Kidney (tissue), 13 donors: ENCODE measurements at regions not wholly inside any gene's neighbourhood (a gene's known extent, or its start where the extent isn't known, plus 50 kb on each side); places are given as distances from the start of the nearest gene placed in this dataset.

ENCODE experiments used
- DNase-seq, 5 donors: peaks; one replicate each; pipeline ENCODE4 v3.0.0-alpha.2; 2013 to 2020
- FAIRE-seq: peaks from 2 replicates; lab custom pipeline; 2012; peaks lifted over from hg19 to GRCh38; lab: Jason Lieb, UNC
- H3K27ac ChIP-seq, 2 donors: one replicate each; pipeline ENCODE4 v1.7.0; 2013; ENCODE audit warnings: low read depth in 2 of 2, low read length in 2 of 2, inconsistent platforms in 1 of 2
- H3K27me3 ChIP-seq: one replicate; pipeline ENCODE4 v1.7.1; 2013; ENCODE audit warnings: low read length, inconsistent platforms; ENCODE audit not compliant: control insufficient read depth, insufficient read depth
- H3K36me3 ChIP-seq, 3 donors: one replicate each; pipeline versions ENCODE4 v1.7.0 to v1.7.1; 2013; ENCODE audit warnings: low read length in 3 of 3, control low read depth in 1 of 3, inconsistent platforms in 1 of 3; ENCODE audit not compliant: insufficient read depth in 3 of 3, control insufficient read depth in 2 of 3
- H3K4me1 ChIP-seq, 3 donors: one replicate each; pipeline versions ENCODE4 v1.7.0 to v1.7.1; 2013; ENCODE audit warnings: low read length in 3 of 3, inconsistent platforms in 1 of 3, low read depth in 1 of 3; ENCODE audit not compliant: control insufficient read depth in 2 of 3, insufficient read depth in 2 of 3
- H3K4me3 ChIP-seq, 3 donors: one replicate each; pipeline versions ENCODE4 v1.7.0 to v1.8.1; 2013; ENCODE audit warnings: low read length in 3 of 3, control low read depth in 1 of 3, inconsistent platforms in 1 of 3
- H3K9ac ChIP-seq, 3 donors: one replicate each; pipeline versions ENCODE4 v1.7.0 to v1.7.1; 2013; ENCODE audit warnings: low read length in 3 of 3, control low read depth in 1 of 3, inconsistent platforms in 1 of 3
- H3K9me3 ChIP-seq, 3 donors: one replicate each; pipeline versions ENCODE4 v1.7.0 to v1.7.1; 2013; ENCODE audit warnings: low read length in 3 of 3, control low read depth in 1 of 3, inconsistent platforms in 1 of 3; ENCODE audit not compliant: control insufficient read depth in 2 of 3, insufficient read depth in 1 of 3
- intact Hi-C: fragments of 100-400 bp; cut with DNase I; formaldehyde crosslinking; loops from one replicate; pipeline ENCODE4 v1.11.1; 2022
- TF ChIP-seq, protein P1 (sequence below): IDR thresholded peaks from 3 replicates; pipeline ENCODE4 v1.5.1; 2012; ENCODE audit warnings: mild to moderate bottlenecking, moderate library complexity, borderline replicate concordance; ENCODE audit not compliant: insufficient read depth; ENCODE audit errors: extremely low read depth
- donor health status: control.
- donor health status: control.
- donor health status: control.
- donor health status: control.
- donor health status: control.
- donor health status: DM: yes; HTN: yes; CAD: no.
- donor health status: Normal renal cell carcinoma (clear cell type).

DNA sequence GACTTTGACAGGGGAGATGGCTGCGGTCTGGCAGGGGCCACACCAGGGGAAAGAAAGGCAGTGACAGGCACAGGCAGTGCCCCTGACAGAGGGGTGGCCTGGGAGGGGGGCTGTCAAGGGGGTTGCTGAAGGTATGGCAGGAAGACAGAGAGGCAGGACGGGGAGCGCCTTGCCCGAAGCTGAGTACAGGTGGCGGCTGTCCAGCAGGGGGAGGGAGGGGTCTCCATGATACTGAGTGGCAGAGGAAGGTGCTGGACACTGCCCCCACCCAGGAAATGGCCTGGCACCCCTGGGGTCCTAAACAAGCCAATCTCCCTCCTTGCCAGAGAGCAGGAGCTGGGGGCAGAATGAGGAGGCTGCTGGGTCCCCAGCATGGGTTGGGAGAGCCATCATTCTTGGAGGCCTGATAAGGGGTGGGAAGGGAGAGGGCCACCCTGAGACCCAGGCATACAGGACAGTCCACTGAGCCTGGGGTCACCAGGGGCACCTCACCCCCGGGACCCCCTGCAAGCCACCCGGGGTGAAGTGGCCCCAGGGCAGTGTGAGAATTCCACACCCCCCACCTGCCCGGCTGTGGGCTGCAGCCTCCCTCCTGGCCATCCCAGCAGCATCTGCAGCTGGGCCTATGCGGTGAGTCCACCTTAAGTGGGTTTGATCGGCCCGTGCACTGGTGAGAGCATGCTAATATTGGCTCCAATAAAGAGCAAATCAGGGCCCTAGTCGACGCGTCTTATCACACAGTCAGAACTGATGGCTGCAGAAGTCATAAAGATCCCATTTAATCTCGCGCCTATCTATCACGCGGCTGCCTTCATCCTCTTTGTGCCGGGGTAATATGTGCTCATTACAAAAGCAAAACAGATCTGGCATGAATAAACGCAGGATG, 108.5 kb downstream of the FAM53A start:
- H3K27me3 ChIP-seq = peaks cover 6% of the 10 kb centered on the region
- no peak overlapping the region for H3K27ac ChIP-seq
- TF ChIP-seq, protein P1, sequence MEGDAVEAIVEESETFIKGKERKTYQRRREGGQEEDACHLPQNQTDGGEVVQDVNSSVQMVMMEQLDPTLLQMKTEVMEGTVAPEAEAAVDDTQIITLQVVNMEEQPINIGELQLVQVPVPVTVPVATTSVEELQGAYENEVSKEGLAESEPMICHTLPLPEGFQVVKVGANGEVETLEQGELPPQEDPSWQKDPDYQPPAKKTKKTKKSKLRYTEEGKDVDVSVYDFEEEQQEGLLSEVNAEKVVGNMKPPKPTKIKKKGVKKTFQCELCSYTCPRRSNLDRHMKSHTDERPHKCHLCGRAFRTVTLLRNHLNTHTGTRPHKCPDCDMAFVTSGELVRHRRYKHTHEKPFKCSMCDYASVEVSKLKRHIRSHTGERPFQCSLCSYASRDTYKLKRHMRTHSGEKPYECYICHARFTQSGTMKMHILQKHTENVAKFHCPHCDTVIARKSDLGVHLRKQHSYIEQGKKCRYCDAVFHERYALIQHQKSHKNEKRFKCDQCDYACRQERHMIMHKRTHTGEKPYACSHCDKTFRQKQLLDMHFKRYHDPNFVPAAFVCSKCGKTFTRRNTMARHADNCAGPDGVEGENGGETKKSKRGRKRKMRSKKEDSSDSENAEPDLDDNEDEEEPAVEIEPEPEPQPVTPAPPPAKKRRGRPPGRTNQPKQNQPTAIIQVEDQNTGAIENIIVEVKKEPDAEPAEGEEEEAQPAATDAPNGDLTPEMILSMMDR = no peak
- H3K4me3 ChIP-seq = no peak overlapping the region
- intact Hi-C loops = no loop called here
- peak in 2 of 5 donors; percentile 48 to 69 for DNase-seq
- no peaks in the 10 kb centered on the region for H3K36me3 ChIP-seq
- H3K4me1 ChIP-seq = peaks cover 0 to 4% (median 0%) of the 10 kb centered on the region in 3 donors
- no peaks in the 10 kb centered on the region for H3K9me3 ChIP-seq
- no peak overlapping the region for H3K9ac ChIP-seq
- FAIRE-seq = no peak

DNA sequence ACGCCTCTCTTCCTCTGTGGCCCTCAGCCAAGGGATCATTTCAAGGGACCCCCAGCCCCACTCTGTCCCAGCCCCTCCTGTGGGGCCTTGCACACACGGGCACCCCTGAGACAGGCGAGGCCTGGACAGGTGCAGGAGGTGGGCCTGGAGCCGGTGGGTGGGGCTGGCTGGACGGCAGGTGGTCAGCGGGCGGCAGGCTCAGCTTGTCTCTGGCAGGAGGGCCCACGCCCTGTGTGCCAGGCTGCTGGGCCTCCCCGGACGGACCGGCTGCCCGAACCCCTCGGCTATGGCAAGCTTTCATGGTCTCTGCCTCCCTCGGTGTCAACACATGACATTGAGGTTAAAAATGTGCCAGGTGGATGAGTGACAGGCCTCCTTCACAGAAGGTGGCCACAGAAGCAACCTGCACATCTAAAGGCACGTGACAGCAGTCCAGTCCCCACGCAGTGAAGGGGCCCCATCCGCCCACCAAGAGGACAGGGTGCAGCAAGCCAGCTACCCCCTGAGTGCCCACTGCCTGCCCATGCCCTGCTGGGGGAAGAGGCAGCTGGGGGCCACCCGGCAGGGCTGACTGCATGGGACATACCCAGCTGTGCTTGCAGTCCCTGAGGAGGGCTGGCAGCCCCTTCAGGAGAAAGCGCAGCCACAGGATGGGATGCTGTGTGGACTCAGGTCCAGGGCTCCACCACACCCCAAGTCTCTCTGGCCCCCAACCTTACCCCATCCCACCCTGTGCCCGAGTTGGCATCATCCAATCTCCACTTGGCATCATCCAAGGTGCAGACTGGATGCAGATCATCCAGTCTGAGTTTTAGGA, 109.3 kb downstream of the FAM53A start:
- peaks cover 6% of the 10 kb centered on the region for H3K27me3 ChIP-seq
- TF ChIP-seq, protein P1 = no peak
- intact Hi-C loops = no loop called here
- H3K9me3 ChIP-seq = no peaks in the 10 kb centered on the region
- H3K27ac ChIP-seq = no peak overlapping the region
- H3K9ac ChIP-seq = no peak overlapping the region
- peaks cover 0 to 4% (median 0%) of the 10 kb centered on the region in 3 donors for H3K4me1 ChIP-seq
- FAIRE-seq (no peak), DNase-seq (peak in 2 of 5 donors; percentile 41 to 70)
- H3K36me3 ChIP-seq = no peaks in the 10 kb centered on the region
- H3K4me3 ChIP-seq = no peak overlapping the region

DNA sequence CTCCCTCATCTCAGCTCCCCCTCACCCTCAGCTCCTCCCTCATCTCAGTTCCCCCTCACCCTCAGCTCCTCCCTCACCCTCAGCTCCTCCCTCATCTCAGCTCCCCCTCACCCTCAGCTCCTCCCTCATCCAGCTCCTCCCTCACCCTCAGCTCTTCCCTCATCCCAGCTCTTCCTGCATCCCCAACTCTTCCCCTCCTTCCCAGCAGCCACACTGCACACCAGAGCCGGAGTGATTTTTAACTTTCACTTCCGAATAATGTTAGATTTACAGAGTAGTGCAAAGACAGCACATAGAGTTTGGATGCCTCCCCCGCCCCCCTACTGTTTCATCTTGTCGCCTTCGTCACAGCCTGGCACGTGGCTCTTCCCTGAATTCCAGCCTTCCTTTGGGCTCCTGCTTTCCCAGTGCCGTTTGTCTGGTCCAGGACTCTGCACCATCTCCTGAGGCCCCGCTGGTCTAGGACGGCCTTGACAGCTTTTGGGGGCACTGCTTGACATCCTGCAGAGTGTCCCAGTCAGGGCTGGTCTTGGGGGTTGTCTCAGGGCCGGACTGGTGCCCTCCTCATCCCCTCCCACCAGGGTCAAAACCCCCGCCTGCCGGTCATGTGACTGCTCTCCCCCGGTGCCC, 110.2 kb downstream of the FAM53A start:
- Histone ChIP-seq H3K4me3 (no peak overlapping the region), H3K4me1 (peaks cover 0 to 2% (median 0%) of the 10 kb centered on the region in 3 donors), H3K27me3 (peaks cover 6% of the 10 kb centered on the region), H3K9ac (no peak overlapping the region), H3K9me3 (no peaks in the 10 kb centered on the region), H3K36me3 (no peaks in the 10 kb centered on the region), H3K27ac (no peak overlapping the region)
- intact Hi-C loops = no loop called here
- TF ChIP-seq, protein P1 = no peak
- FAIRE-seq (no peak), DNase-seq (peak in 2 of 5 donors; percentile 34 to 59)
